Adrenal gland (tissue), 9 donors: ENCODE measurements at regions not wholly inside any gene's neighbourhood (a gene's known extent, or its start where the extent isn't known, plus 50 kb on each side); places are given as distances from the start of the nearest gene placed in this dataset.
A peak's percentile ranks its signal among the peaks of the same experiment; 100 is the strongest.

Experiments used
- DNase-seq, 7 donors: peaks; one replicate each; pipeline ENCODE4 v3.0.0-alpha.2; 2019 to 2020
- H3K27ac ChIP-seq, 5 donors: fragments of 200-600 bp; sonication (generic) in 4 of 5; 1 replicate in 3 of 5; 2 replicates in 2 of 5; pipeline versions ENCODE4 v1.5.1 to v1.8.0; 2016 to 2020; ENCODE audit warnings: mild to moderate bottlenecking in 1 of 5
- H3K27me3 ChIP-seq: fragments of 200-600 bp; 2 replicates; pipeline ENCODE4 v1.8.0; 2021
- H3K36me3 ChIP-seq, 2 donors: fragments of 200-600 bp; replicated peaks in 1 of 2; 1 replicate in 1 of 2; 2 replicates in 1 of 2; pipeline versions ENCODE4 v1.5.1 to v1.8.0; 2018 to 2022
- H3K4me1 ChIP-seq, 2 donors: fragments of 200-600 bp; replicated peaks in 1 of 2; 1 replicate in 1 of 2; 2 replicates in 1 of 2; pipeline versions ENCODE4 v1.5.1 to v1.8.0; 2018 to 2021
- H3K4me3 ChIP-seq, 4 donors: fragments of 200-600 bp; sonication (generic) in 3 of 4; one replicate each; pipeline ENCODE4 v1.5.1; 2016 to 2018
- H3K9me3 ChIP-seq, 3 donors: fragments of 200-600 bp; sonication (generic) in 1 of 3; replicated peaks in 1 of 3; 1 replicate in 2 of 3; 2 replicates in 1 of 3; pipeline versions ENCODE4 v1.5.1 to v1.8.0; 2016 to 2021
- CTCF ChIP-seq, 6 experiments: fragments of 450-650 bp in 4 of 6; fragments of 200-600 bp in 2 of 6; sonication (generic) in 1 of 6; IDR thresholded peaks; 1 replicate in 5 of 6; 2 replicates in 1 of 6; pipeline versions ENCODE4 v1.5.1 to v1.8.0; 2016 to 2021; ENCODE audit warnings: antibody characterized with exemption in 6 of 6, mild to moderate bottlenecking in 2 of 6, moderate library complexity in 1 of 6
- POLR2A ChIP-seq, 2 donors: fragments of 450-650 bp; IDR thresholded peaks; one replicate each; pipeline ENCODE4 v1.6.1; 2017; ENCODE audit warnings: antibody characterized with exemption in 2 of 2, mild to moderate bottlenecking in 2 of 2, moderate library complexity in 1 of 2
- WGBS, 4 donors: extraction: QIAGEN DNeasy Blood & Tissue Kit in 2 of 4; methylation state at CpG; one replicate each; pipeline versions ENCODE4 v1.1.5 to v1.1.7; 2013 to 2017; 5-methylcytosine and 5-hydroxymethylcytosine counted together
- intact Hi-C, 2 donors: fragments of 100-400 bp; cut with DNase I; formaldehyde crosslinking; loops; one replicate each; pipeline versions ENCODE4 v1.14.1 to v1.15.0; 2022 to 2023
- donor health status: healthy with polysubstance abuse.
- donor health status: Bipolar disorder and iron deficiency.
- donor health status: DM: yes; HTN: yes; CAD: no.
- donor health status: DM: no; HTN: no; CAD: no.
- donor health status: DM: no; HTN: no; CAD: no.

- 72 to 77% (median 73%) methylated on average over 5 of the region's 5 CpGs for WGBS, 4 donors
- Histone ChIP-seq H3K4me1 (no peaks in the 10 kb centered on the region), H3K9me3 (no peaks in the 10 kb centered on the region), H3K4me3 (no peak overlapping the region), H3K27ac (no peak overlapping the region), H3K27me3 (no peaks in the 10 kb centered on the region), H3K36me3 (no peaks in the 10 kb centered on the region)
- TF ChIP-seq POLR2A (IDR thresholded peaks at IDR 0.05) (no peak), CTCF (IDR thresholded peaks at IDR 0.05) (no peak)
- intact Hi-C loops: no loop called here
- DNase-seq: peak in 6 of 7 donors; percentile 3 to 25 (median 8)
Observed at GRCh38 chr5:135223891-135224625, 175.0 kb downstream of the MACROH2A1 start.

- no peak overlapping the region for H3K27ac ChIP-seq
- H3K9me3 ChIP-seq: no peaks in the 10 kb centered on the region
- DNase-seq: peak in 5 of 7 donors; percentile 2 to 35 (median 5)
Observed at GRCh38 chr5:135223404-135223803, 175.6 kb downstream of the MACROH2A1 start.

GRCh38 chr5:135222771-135223170, 176.3 kb downstream of the MACROH2A1 start:
- Histone ChIP-seq H3K27ac (no peak overlapping the region), H3K27me3 (no peaks in the 10 kb centered on the region), H3K4me1 (no peaks in the 10 kb centered on the region), H3K36me3 (no peaks in the 10 kb centered on the region), H3K4me3 (no peak overlapping the region), H3K9me3 (no peaks in the 10 kb centered on the region)
- TF ChIP-seq CTCF (IDR thresholded peaks at IDR 0.05) (no peak), POLR2A (IDR thresholded peaks at IDR 0.05) (no peak)
- 81 to 92% (median 84%) methylated on average over 3 of the region's 3 CpGs for WGBS, 4 donors
- intact Hi-C loops: no loop called here
- DNase-seq: peak in 5 of 7 donors; percentile 1 to 7 (median 3)

More at GRCh38 chr5:135223404-135223803, 175.6 kb downstream of the MACROH2A1 start:
- TF ChIP-seq POLR2A (IDR thresholded peaks at IDR 0.05) (no peak), CTCF (IDR thresholded peaks at IDR 0.05) (no peak)
- 81 to 88% (median 82%) methylated on average over 2 of the region's 2 CpGs for WGBS, 4 donors
- H3K4me3 ChIP-seq: no peak overlapping the region
- intact Hi-C loops: no loop called here
- H3K27me3 ChIP-seq: no peaks in the 10 kb centered on the region
- H3K36me3 ChIP-seq: no peaks in the 10 kb centered on the region
- no peaks in the 10 kb centered on the region for H3K4me1 ChIP-seq

- TF ChIP-seq POLR2A (IDR thresholded peaks at IDR 0.05) (no peak), CTCF (IDR thresholded peaks at IDR 0.05) (no peak)
Observed at GRCh38 chr5:135222171-135222681, 176.8 kb downstream of the MACROH2A1 start.

More at GRCh38 chr5:135222171-135222681, 176.8 kb downstream of the MACROH2A1 start:
- H3K36me3 ChIP-seq: no peaks in the 10 kb centered on the region
- H3K4me3 ChIP-seq: no peak overlapping the region
- peak; percentile 11 to 52 (median 33) for DNase-seq
- 95 to 100% (median 96%) methylated on average over 3 to 4 of the region's 4 CpGs for WGBS, 4 donors
- no peaks in the 10 kb centered on the region for H3K27me3 ChIP-seq
- no peak overlapping the region for H3K27ac ChIP-seq
- H3K4me1 ChIP-seq: no peaks in the 10 kb centered on the region
- H3K9me3 ChIP-seq: no peaks in the 10 kb centered on the region
- intact Hi-C loops: no loop called here
